GM08714 (cell line): ENCODE measurements at regions not wholly inside any gene's neighbourhood (a gene's known extent, or its start where the extent isn't known, plus 50 kb on each side); places are given as distances from the start of the nearest gene placed in this dataset.

Experiments used
- H3K4me3 ChIP-seq: fragments of 200-500 bp; sonication (Bioruptor generic); 2 replicates; pipeline ENCODE4 v1.5.1; 2014; ENCODE audit warnings: mild to moderate bottlenecking, low read length, inconsistent platforms
- ZNF274 ChIP-seq: IDR thresholded peaks from 2 replicates; pipeline ENCODE4 v1.6.1; 2012; ENCODE audit warnings: mild to moderate bottlenecking, low read depth, low read length

DNA sequence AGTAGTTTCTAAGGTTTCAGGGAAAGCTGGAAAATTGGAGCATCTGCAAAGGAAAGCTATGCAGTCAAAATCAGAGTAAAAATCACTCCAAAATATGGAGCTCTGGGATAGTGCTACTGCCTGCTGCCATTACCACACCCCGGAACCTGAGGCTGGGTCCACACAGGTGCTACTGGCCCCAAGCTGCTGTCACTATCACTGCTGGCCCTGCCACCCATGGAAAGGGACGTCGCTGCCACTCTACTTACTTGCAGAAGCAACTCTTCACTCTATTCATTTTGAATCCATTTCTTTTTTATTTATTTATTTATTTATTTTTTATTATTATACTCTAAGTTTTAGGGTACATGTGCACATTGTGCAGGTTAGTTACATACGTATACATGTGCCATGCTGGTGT is 60.3 kb upstream of the RGS18 start:
- H3K4me3 ChIP-seq = no peak overlapping the region
- TF ChIP-seq ZNF274 = no peak

DNA sequence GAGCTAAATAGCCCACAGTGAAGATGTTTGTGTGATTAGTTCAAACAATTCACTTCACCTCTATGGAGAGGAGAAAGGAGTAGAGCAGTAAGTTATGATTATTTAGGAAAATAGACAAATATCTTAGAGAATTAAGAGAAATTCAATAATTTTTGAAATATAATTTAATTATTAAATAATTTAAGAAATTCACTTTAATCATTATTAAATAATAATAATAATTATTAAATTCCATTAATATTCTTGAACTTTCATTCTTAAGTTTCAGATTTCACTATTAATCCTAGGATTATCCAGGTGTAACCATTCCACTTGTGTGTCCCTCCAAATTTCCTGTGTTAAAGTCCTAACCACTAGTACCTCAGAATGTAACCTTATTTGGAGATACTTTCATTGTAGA is 58.9 kb upstream of the RGS18 start:
- no peak for TF ChIP-seq ZNF274
- H3K4me3 ChIP-seq = no peak overlapping the region

DNA sequence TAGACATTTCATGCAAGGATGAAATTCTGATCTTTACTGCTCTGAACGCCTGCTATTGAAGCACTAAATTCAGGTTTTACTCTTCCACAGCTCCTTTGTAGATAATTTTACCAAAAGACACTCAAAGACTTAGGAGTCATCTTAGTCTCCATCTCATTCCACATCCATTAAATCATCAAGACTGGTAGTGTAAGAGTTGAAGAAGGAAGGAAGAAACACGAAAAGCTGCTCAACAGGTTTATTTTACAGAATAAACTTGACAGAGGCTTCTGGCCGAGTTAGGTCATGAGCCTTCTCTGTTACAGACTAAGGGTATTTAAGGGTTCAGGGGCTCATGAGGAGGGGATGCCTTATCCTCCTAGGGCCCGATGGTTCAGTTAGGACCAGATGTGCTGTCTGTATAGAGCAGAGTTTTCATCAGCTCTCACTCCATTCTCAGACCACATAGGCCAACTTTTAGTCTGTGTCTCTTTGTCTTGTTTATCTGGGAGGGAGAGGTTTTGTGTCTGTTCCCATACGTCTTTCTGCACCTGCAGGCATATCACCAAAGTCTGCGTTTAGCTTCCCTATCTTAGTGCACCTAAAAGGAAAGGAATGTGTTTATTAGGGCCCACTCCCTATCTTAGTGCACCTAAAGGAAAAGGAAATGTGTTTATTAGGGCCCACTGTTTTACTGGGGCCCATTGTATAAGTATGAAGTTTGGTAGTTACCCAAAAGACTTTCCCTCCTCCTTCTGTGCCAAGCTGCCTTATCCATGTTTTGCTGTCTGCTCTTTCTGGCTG is 57.4 kb upstream of the RGS18 start:
- H3K4me3 ChIP-seq = no peak overlapping the region
- TF ChIP-seq ZNF274 = no peak

DNA sequence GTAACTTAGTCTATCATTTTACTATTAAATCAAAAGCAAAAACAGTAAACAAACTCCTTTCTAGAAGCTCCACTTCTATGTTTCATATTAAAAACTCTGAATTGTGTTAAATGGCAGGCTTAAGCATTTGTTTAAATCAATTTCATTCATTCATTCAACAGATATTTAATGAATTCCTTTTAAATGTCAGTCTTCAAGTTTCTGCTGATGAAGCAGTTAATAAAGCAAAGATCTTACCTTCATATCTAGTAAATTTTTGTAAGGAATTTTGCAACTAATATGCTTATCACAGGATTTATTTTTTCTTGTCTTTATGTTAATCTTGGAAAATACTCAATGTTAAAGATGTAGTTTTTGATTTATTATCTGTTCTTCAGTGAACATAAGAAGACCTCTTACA is 54.1 kb upstream of the RGS18 start:
- no peak for TF ChIP-seq ZNF274
- H3K4me3 ChIP-seq = no peak overlapping the region

DNA sequence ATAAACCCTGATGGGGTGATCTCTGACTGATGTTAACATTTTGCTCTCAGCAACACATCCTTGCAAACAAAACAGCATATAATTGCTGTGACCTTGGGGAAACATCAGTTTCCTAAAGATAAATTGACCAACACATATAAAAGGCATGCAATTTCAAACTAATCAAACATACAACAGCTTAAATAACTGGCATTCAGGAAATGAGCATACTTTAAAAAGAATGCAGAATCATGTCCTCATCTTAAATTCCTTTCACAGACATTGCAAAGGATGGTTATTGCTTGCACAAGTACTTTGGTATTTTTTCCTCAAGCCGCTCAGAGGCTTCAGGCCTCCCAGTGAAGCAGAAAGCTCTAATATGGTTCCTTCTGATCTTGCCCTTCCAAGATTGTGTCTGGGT is 53.4 kb upstream of the RGS18 start:
- TF ChIP-seq ZNF274 = no peak
- no peak overlapping the region for H3K4me3 ChIP-seq

DNA sequence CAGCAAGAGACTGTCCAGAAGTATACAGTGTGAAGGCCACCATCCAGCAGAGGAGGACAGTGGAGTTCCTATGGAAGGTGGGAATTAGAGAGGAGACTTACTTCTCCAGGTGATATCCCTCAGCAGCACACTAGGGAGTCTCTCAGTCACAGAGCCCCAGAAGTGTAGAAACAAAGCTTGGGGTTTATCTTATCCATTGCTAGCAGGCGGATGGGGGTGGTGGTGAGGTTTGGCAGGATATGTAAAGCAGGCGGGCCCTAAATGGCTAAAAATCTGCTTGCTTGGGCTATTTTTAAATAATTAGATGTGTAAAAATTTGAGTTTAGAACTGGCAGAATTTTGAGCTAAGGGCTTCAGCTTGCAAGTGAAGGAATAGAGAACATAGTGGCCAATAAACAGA is 50.1 kb upstream of the RGS18 start:
- TF ChIP-seq ZNF274 = no peak
- H3K4me3 ChIP-seq = no peak overlapping the region
